AG09319 (cell line): ENCODE measurements at regions not wholly inside any gene's neighbourhood (a gene's known extent, or its start where the extent isn't known, plus 50 kb on each side); places are given as distances from the start of the nearest gene placed in this dataset.

Source experiments
- DNase-seq: peaks from one replicate; pipeline ENCODE4 v3.0.0-alpha.2; 2010; ENCODE audit warnings: low read depth; ENCODE audit errors: extremely low read depth
- CTCF ChIP-seq: IDR thresholded peaks from 2 replicates; pipeline ENCODE4 v1.5.1; 2011; ENCODE audit warnings: low read depth, mild to moderate bottlenecking, inconsistent platforms, low read length, moderate library complexity

GRCh38 chrX:9312922-9313867, 151.7 kb upstream of the TBL1X start:
- TF ChIP-seq CTCF: peak; percentile 39
- DNase-seq: no peak

- DNase-seq: no peak
- TF ChIP-seq CTCF: no peak
Measured at GRCh38 chrX:9315086-9315485, 149.8 kb upstream of the TBL1X start.

- no peak for TF ChIP-seq CTCF
- no peak for DNase-seq
Measured at GRCh38 chrX:9316096-9316495, 148.8 kb upstream of the TBL1X start.

GRCh38 chrX:9317176-9317575, 147.7 kb upstream of the TBL1X start:
- no peak for DNase-seq
- TF ChIP-seq CTCF: no peak

- TF ChIP-seq CTCF: no peak
- DNase-seq: no peak
Measured at GRCh38 chrX:9318213-9318612, 146.6 kb upstream of the TBL1X start.

- DNase-seq: no peak
- TF ChIP-seq CTCF: no peak
Measured at GRCh38 chrX:9318766-9319165, 146.1 kb upstream of the TBL1X start.

- no peak for DNase-seq
Measured at GRCh38 chrX:9320940-9321339, 143.9 kb upstream of the TBL1X start.

More at GRCh38 chrX:9320940-9321339, 143.9 kb upstream of the TBL1X start:
- no peak for TF ChIP-seq CTCF
